HFFc6 (cell line): ENCODE measurements at regions not wholly inside any gene's neighbourhood (a gene's known extent, or its start where the extent isn't known, plus 50 kb on each side); places are given as distances from the start of the nearest gene placed in this dataset.
"Not testable (repeated sequence)": the region's sequence is repeated elsewhere in the genome, so short reads cannot be mapped to it uniquely, and the experiment has no call there.

Experiments used
- DNase-seq: peaks from one replicate; pipeline ENCODE4 v3.0.0-alpha.2; 2018
- H3K27ac Mint-ChIP-seq: 2 replicates; pipeline ENCODE4 v1.8.0; 2020; ENCODE audit warnings: mild to moderate bottlenecking, mixed read lengths
- H3K27me3 Mint-ChIP-seq: 2 replicates; pipeline ENCODE4 v1.8.0; 2021; ENCODE audit warnings: mild to moderate bottlenecking, moderate library complexity, mixed read lengths; ENCODE audit not compliant: insufficient read depth
- H3K36me3 Mint-ChIP-seq: 2 replicates; pipeline ENCODE4 v1.8.0; 2021; ENCODE audit warnings: low read depth, mixed read lengths
- H3K4me1 Mint-ChIP-seq: 2 replicates; pipeline ENCODE4 v1.8.0; 2020; ENCODE audit warnings: low read depth, mixed read lengths
- H3K4me3 Mint-ChIP-seq: 2 replicates; pipeline ENCODE4 v1.8.0; 2020; ENCODE audit warnings: mild to moderate bottlenecking, moderate library complexity, mixed read lengths
- H3K9me3 Mint-ChIP-seq: 2 replicates; pipeline ENCODE4 v1.8.0; 2020; ENCODE audit warnings: mild to moderate bottlenecking, mixed read lengths
- TF ChIP-seq, protein P1 (sequence below): fragments of 200-600 bp; sonication (generic); IDR thresholded peaks from 2 replicates; pipeline ENCODE4 v1.5.0; 2021; ENCODE audit warnings: antibody characterized with exemption, mild to moderate bottlenecking

DNA sequence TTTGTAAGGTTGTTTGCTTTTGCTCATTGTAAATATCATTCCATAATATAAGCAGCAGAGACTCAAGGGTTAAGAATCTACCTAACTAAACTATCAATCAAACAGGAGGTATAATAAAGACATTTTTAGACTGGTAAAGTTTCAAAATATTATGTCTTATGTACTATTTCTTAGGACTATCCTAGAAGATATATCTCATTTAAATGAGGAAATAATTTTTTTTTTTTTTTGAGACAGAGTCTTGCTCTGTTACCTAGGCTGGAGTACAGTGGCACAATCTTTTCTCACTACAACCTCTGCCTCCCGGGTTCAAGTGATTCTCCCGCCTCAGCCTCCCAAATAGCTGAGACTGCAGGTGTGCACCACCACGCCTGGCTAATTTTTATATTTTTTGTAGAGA, 80.9 kb upstream of the PARD3 start:
- no peaks in the 10 kb centered on the region for H3K36me3 Mint-ChIP-seq

DNA sequence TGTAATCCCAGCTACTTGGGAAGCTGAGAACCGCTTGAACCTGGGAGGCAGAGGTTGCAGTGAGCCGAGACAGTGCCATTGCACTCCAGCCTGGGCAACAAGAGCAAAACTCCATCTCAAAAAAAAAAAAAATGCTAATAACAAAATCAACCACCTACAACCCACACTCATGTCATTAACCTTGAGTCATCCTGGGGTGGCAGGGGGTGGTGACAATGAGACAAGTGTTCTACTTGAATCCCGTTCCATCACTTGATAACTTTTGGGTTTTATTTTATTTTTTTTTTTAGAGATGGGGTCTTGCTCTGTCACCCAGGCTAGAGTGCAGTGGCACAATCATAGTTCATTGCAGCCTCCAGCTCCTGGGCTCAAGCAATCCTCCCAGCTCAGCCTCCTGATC, 80.0 kb upstream of the PARD3 start:
- H3K27me3 Mint-ChIP-seq = peaks cover 13% of the 10 kb centered on the region
- H3K27ac Mint-ChIP-seq, H3K4me1 Mint-ChIP-seq, H3K36me3 Mint-ChIP-seq, DNase-seq, H3K9me3 Mint-ChIP-seq, H3K4me3 Mint-ChIP-seq: not testable (repeated sequence)

More for the DNA sequence above, 80.9 kb upstream of the PARD3 start:
- H3K27ac Mint-ChIP-seq = no peak overlapping the region
- no peak for DNase-seq
- TF ChIP-seq, protein P1, sequence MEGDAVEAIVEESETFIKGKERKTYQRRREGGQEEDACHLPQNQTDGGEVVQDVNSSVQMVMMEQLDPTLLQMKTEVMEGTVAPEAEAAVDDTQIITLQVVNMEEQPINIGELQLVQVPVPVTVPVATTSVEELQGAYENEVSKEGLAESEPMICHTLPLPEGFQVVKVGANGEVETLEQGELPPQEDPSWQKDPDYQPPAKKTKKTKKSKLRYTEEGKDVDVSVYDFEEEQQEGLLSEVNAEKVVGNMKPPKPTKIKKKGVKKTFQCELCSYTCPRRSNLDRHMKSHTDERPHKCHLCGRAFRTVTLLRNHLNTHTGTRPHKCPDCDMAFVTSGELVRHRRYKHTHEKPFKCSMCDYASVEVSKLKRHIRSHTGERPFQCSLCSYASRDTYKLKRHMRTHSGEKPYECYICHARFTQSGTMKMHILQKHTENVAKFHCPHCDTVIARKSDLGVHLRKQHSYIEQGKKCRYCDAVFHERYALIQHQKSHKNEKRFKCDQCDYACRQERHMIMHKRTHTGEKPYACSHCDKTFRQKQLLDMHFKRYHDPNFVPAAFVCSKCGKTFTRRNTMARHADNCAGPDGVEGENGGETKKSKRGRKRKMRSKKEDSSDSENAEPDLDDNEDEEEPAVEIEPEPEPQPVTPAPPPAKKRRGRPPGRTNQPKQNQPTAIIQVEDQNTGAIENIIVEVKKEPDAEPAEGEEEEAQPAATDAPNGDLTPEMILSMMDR = no peak
- no peaks in the 10 kb centered on the region; the same call in 1 of the 2 replicates for H3K4me1 Mint-ChIP-seq
- peaks cover 13% of the 10 kb centered on the region for H3K27me3 Mint-ChIP-seq
- H3K9me3 Mint-ChIP-seq = no peaks in the 10 kb centered on the region
- H3K4me3 Mint-ChIP-seq = no peak overlapping the region

DNA sequence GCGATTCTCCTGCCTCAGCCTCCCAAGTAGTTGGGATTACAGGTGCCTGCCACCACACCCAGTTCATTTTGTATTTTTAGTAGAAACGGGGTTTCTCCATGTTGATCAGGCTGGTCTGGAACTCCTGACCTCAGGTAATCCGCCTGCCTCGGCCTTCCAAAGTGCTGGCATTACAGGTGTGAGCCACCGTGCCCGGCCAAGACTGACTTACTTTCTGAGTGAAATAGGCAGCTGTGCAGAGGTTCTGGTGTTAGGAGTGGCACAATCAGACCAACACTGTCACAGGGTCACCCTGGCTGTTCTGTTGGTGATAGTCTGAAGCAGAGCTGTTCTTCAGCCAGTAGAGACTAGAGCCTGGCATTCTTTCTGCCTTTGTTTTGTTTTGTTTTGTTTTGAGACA, 77.4 kb upstream of the PARD3 start:
- not testable (repeated sequence) for H3K9me3 Mint-ChIP-seq, H3K4me3 Mint-ChIP-seq, DNase-seq, H3K27ac Mint-ChIP-seq, H3K36me3 Mint-ChIP-seq
- peaks cover 13% of the 10 kb centered on the region for H3K27me3 Mint-ChIP-seq
- H3K4me1 Mint-ChIP-seq = peaks cover 11% of the 10 kb centered on the region

DNA sequence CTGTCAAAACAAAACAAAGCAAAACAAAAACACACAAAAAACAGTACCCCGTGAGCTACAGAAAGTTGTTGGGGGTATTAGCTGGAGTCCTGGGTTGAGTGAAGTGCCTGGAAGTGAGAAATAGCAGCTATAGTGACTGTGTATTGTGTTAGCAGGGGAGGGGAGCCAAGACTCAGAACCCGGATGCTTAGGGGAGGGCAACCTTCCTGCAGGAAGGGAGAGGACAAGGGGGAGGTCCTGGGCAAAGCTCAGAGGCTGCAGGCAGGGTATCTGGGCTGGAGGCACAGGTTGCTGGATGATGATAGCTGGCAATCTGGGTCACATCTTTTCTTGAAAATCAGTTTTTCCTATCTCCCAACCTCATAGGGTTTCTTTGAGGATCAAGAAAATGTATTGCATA, 75.8 kb upstream of the PARD3 start:
- peaks cover 13% of the 10 kb centered on the region for H3K4me1 Mint-ChIP-seq

DNA sequence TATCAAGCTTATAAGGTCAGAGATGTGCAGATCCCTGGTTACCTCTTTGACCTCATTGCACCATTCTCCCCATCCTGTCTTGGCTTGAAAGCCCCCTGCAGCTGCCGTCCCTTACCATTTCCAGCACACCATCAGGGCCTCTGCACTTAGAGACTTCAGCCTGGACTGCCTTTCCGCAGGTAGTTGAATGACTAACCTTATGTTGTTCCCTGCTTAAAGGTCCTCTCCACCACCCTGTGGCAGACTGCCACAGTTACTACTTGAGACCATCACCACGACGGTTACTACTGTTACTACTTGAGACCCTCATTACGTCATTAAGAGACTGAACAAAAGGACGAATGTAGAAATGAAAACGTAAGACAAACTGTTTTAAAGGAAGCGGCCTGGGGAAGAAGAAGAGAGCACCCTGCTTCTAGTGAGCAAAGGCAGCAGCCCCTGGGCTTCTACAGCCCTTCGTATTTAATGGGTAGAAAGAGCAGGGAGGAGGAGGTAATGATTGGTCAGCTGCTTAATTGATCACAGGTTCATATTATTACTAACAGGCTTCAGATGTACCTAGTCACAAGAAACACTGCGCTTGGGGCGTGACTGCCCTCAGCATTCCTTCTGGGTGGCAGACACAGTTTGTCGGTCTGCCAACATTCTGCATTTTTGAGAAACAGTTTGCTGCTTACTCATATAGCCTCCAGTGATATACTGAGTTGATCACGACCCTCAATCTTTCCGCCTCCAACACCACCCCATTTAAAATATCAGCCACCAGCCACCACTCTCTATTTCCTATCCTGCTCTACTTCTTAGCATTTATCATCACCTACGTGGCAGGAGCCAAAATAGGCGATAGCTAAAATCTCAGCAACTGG, 74.1 kb upstream of the PARD3 start:
- Mint-ChIP-seq H3K36me3 (peaks cover 4% of the 10 kb centered on the region; the same call in 1 of the 2 replicates), H3K27me3 (peaks cover 3% of the 10 kb centered on the region; the same call in 1 of the 2 replicates), H3K27ac (no peak overlapping the region), H3K4me3 (no peak overlapping the region), H3K4me1 (peaks cover 15% of the 10 kb centered on the region), H3K9me3 (peaks cover 8% of the 10 kb centered on the region)
- TF ChIP-seq, protein P1 = no peak
- DNase-seq = peak; percentile 30

More for the DNA sequence above, 75.8 kb upstream of the PARD3 start:
- DNase-seq = no peak
- Mint-ChIP-seq H3K27me3 (peaks cover 7% of the 10 kb centered on the region; the same call in 1 of the 2 replicates), H3K4me3 (no peak overlapping the region), H3K9me3 (peaks cover 8% of the 10 kb centered on the region), H3K36me3 (peaks cover 4% of the 10 kb centered on the region; the same call in 1 of the 2 replicates), H3K27ac (no peak overlapping the region)
- TF ChIP-seq, protein P1 = no peak

DNA sequence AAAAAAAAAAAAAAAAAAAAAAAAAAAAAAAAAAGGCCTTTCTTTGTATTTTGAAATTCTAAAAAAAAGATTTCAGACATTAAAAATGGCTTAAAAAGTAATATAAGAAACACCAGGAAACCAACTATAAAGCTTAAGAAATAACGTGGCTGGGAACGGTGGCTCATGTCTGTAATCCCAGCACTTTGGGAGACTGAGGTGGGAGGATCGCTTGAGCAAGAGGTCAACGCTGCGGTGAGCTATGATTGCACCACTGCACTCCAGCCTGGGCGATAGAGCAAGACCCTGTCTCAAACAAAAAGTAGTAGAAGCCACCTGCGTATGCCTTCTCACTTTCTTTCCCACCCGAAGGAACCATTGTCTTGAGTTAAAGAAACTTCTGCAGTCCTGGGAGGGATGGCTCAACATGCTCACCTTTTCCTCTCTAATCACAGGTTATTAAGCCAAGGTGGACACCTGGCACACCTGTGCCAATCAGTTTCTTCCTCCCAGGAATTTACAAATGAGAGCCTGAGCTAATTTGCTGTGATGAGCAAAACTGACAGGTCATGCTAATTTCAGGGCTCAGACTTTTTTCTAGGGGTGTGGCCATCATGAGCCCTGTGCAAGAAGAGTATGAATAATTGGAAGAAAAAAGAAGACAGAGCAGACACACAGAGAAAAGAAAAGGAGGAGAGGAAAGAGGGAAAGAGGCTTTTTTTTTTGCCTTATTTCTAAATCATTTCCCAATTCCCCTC, 72.0 kb upstream of the PARD3 start:
- H3K27ac Mint-ChIP-seq = no peak overlapping the region
- H3K4me3 Mint-ChIP-seq = no peak overlapping the region
- peaks cover 4% of the 10 kb centered on the region; the same call in 1 of the 2 replicates for H3K36me3 Mint-ChIP-seq
- no peak for DNase-seq
- peaks cover 7% of the 10 kb centered on the region for H3K27me3 Mint-ChIP-seq
- TF ChIP-seq, protein P1 = no peak
- H3K4me1 Mint-ChIP-seq = peaks cover 15% of the 10 kb centered on the region
- H3K9me3 Mint-ChIP-seq = peaks cover 8% of the 10 kb centered on the region
